PC-9 (cell line): ENCODE measurements at regions not wholly inside any gene's neighbourhood (a gene's known extent, or its start where the extent isn't known, plus 50 kb on each side); places are given as distances from the start of the nearest gene placed in this dataset.

Source experiments
- BruUV-seq: library from RNA; stranded (reverse); fragments of 400-500 nt; replicated peaks from 2 replicates; lab custom pipeline; 2021; lab: Mats Ljungman, UMichigan
- CTCF ChIA-PET: fragments of 300-600 bp; sonication (Branson Sonifier 250); formaldehyde crosslinking; loops from one replicate; lab custom pipeline; 2022; ENCODE audit warnings: antibody characterized with exemption; lab: Charles Lee
- POLR2A ChIA-PET: fragments of 300-600 bp; sonication (Branson Sonifier 250); formaldehyde crosslinking; loops from one replicate; lab custom pipeline; 2022; ENCODE audit warnings: antibody characterized with exemption; ENCODE audit not compliant: unreplicated experiment; lab: Charles Lee
- DNase-seq, 2 experiments: peaks; one replicate each; pipeline versions ENCODE4 v3.0.0 to v3.0.0-alpha.2; 2015 to 2022; ENCODE audit warnings: mixed read lengths in 1 of 2
- H2AFZ ChIP-seq: fragments of 200-600 bp; sonication (generic); 2 replicates; pipeline ENCODE4 v1.8.1; 2017; ENCODE audit warnings: antibody characterized with exemption
- H3F3A ChIP-seq: fragments of 200-600 bp; sonication (generic); 2 replicates; pipeline ENCODE4 v1.8.1; 2017; ENCODE audit warnings: antibody characterized with exemption, mild to moderate bottlenecking, low read depth; ENCODE audit not compliant: insufficient read depth
- H3K27ac ChIP-seq: fragments of 200-600 bp; sonication (generic); 2 replicates; pipeline ENCODE4 v1.6.1; 2016; ENCODE audit warnings: mixed run types
- H3K27me3 ChIP-seq: fragments of 200-600 bp; sonication (generic); 2 replicates; pipeline ENCODE4 v1.6.1; 2016; ENCODE audit warnings: low read depth, mixed run types; ENCODE audit not compliant: insufficient read depth
- H3K36me3 ChIP-seq: fragments of 200-600 bp; sonication (generic); 2 replicates; pipeline ENCODE4 v1.6.1; 2016; ENCODE audit warnings: low read depth, mixed run types
- H3K4me1 ChIP-seq: fragments of 200-600 bp; sonication (generic); replicated peaks from 2 replicates; pipeline ENCODE4 v1.6.1; 2016; ENCODE audit warnings: mixed run types; ENCODE audit not compliant: insufficient read depth
- H3K4me2 ChIP-seq: fragments of 200-600 bp; sonication (generic); 2 replicates; pipeline ENCODE4 v1.6.1; 2017; ENCODE audit warnings: mixed run types
- H3K4me3 ChIP-seq: fragments of 200-600 bp; sonication (generic); 2 replicates; pipeline ENCODE4 v1.6.1; 2016; ENCODE audit warnings: mixed run types
- H3K79me2 ChIP-seq: fragments of 200-600 bp; sonication (generic); 2 replicates; pipeline ENCODE4 v1.6.1; 2017; ENCODE audit warnings: low read depth, mixed run types
- H3K9me2 ChIP-seq: fragments of 200-600 bp; sonication (generic); 2 replicates; pipeline ENCODE4 v1.8.1; 2017; ENCODE audit warnings: mild to moderate bottlenecking; ENCODE audit not compliant: insufficient read depth
- H3K9me3 ChIP-seq: fragments of 200-600 bp; sonication (generic); 2 replicates; pipeline ENCODE4 v1.8.1; 2016; ENCODE audit warnings: low read depth; ENCODE audit not compliant: insufficient read depth
- H4K20me1 ChIP-seq: fragments of 200-600 bp; sonication (generic); 2 replicates; pipeline ENCODE4 v1.8.1; 2017; ENCODE audit not compliant: insufficient read depth
- CTCF ChIP-seq: fragments of 200-600 bp; sonication (generic); conservative IDR thresholded peaks from 2 replicates; pipeline ENCODE4 v1.6.1; 2017; ENCODE audit warnings: mixed run types, antibody characterized with exemption, mild to moderate bottlenecking, moderate library complexity
- EZH2 ChIP-seq: fragments of 200-600 bp; sonication (generic); IDR thresholded peaks from 2 replicates; pipeline ENCODE4 v1.8.0; 2017; ENCODE audit warnings: antibody characterized with exemption, low read depth
- intact Hi-C: fragments of 100-400 bp; cut with micrococcal nuclease; formaldehyde crosslinking; loops from one replicate; pipeline ENCODE4 v1.10.0; 2022; ENCODE audit not compliant: unreplicated experiment

- H3K9me3 ChIP-seq, result no peaks in the 10 kb centered on the region
- H3K27me3 ChIP-seq, result peaks cover 53% of the 10 kb centered on the region
- no peaks in the 10 kb centered on the region for H3K79me2 ChIP-seq
- no peak overlapping the region for H3K4me3 ChIP-seq
- CTCF ChIA-PET, result no interaction called here
- H4K20me1 ChIP-seq, result no peaks in the 10 kb centered on the region; the same call in 1 of the 2 replicates
- H3K9me2 ChIP-seq, result no peaks in the 10 kb centered on the region
- BruUV-seq, result no TSS peak
- POLR2A ChIA-PET, result no interaction called here
- no peak overlapping the region for H3K27ac ChIP-seq
- no peaks in the 10 kb centered on the region for H3K4me1 ChIP-seq
- TF ChIP-seq CTCF (no peak), EZH2 (no peak)
- H2AFZ ChIP-seq, result no peak overlapping the region
- intact Hi-C loops, result no loop called here
- H3K4me2 ChIP-seq, result no peak overlapping the region
- H3K36me3 ChIP-seq, result no peaks in the 10 kb centered on the region
- DNase-seq, result no peak
- H3F3A ChIP-seq, result no peaks in the 10 kb centered on the region
Observed at GRCh38 chr12:114226241-114226928, 179.6 kb downstream of the TBX5 start.

- Histone ChIP-seq H3K4me3 (no peak overlapping the region), H3K4me1 (no peaks in the 10 kb centered on the region), H3F3A (no peaks in the 10 kb centered on the region), H2AFZ (no peak overlapping the region), H3K9me3 (no peaks in the 10 kb centered on the region), H3K36me3 (no peaks in the 10 kb centered on the region), H3K79me2 (no peaks in the 10 kb centered on the region), H3K4me2 (no peak overlapping the region), H3K9me2 (no peaks in the 10 kb centered on the region), H3K27me3 (peaks cover 48% of the 10 kb centered on the region), H3K27ac (no peak overlapping the region), H4K20me1 (no peaks in the 10 kb centered on the region)
- intact Hi-C loops, result no loop called here
- BruUV-seq, result no TSS peak
- CTCF ChIA-PET, result no interaction called here
- TF ChIP-seq EZH2 (no peak), CTCF (no peak)
- no peak for DNase-seq
- POLR2A ChIA-PET, result no interaction called here
Observed at GRCh38 chr12:114221957-114222630, 183.8 kb downstream of the TBX5 start.

GRCh38 chr12:114221136-114221833 lies 184.7 kb downstream of the TBX5 start:
- no peak overlapping the region for H3K4me2 ChIP-seq
- no peaks in the 10 kb centered on the region for H3K9me2 ChIP-seq
- TF ChIP-seq CTCF (no peak), EZH2 (no peak)
- H3K36me3 ChIP-seq, result no peaks in the 10 kb centered on the region
- no peak overlapping the region for H2AFZ ChIP-seq
- no peaks in the 10 kb centered on the region for H3K79me2 ChIP-seq
- ChIA-PET POLR2A (no interaction called here), CTCF (no interaction called here)
- no peaks in the 10 kb centered on the region for H3K9me3 ChIP-seq
- H4K20me1 ChIP-seq, result no peaks in the 10 kb centered on the region
- no peak overlapping the region for H3K4me3 ChIP-seq
- intact Hi-C loops, result no loop called here
- H3K4me1 ChIP-seq, result no peaks in the 10 kb centered on the region
- no peaks in the 10 kb centered on the region for H3F3A ChIP-seq
- BruUV-seq, result no TSS peak
- DNase-seq, result no peak
- no peak overlapping the region for H3K27ac ChIP-seq
- H3K27me3 ChIP-seq, result peaks cover 46% of the 10 kb centered on the region
